ENCODE measurements at regions not wholly inside any gene's neighbourhood (a gene's known extent, or its start where the extent isn't known, plus 50 kb on each side); places are given as distances from the start of the nearest gene placed in this dataset.

DNA sequence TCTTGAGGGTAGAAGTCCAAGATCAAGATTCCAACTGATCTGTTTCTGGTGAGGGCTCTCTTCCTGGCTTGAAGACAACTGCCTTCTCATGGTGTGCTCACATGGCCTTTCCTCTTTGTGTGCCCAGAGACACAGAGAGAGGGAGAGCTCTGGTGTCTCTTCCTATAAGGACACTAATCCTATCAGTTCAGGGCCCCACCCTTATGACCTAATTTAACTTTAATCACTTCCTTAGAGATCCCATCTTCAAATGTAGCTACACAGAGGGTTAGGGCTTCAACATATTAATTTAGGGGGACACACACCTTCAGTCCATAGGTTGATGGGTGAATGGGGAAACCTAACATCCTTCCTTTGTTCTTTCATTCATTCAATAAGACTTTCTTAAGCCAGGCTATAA, 144.6 kb downstream of the MN1 start:
- no peak for DNase-seq (ENCODE audit: low read depth)

- DNase-seq (ENCODE audit: low read depth) = no peak
Observed at GRCh38 chr22:27660306-27660705, 141.2 kb downstream of the MN1 start.

- DNase-seq (ENCODE audit: low read depth) = no peak
Observed at GRCh38 chr22:27662359-27663301, 138.9 kb downstream of the MN1 start.

GRCh38 chr22:27663812-27664211, 137.7 kb downstream of the MN1 start:
- DNase-seq (ENCODE audit: low read depth) = no peak

GRCh38 chr22:27666272-27666997, 135.1 kb downstream of the MN1 start:
- DNase-seq (ENCODE audit: low read depth) = no peak

DNA sequence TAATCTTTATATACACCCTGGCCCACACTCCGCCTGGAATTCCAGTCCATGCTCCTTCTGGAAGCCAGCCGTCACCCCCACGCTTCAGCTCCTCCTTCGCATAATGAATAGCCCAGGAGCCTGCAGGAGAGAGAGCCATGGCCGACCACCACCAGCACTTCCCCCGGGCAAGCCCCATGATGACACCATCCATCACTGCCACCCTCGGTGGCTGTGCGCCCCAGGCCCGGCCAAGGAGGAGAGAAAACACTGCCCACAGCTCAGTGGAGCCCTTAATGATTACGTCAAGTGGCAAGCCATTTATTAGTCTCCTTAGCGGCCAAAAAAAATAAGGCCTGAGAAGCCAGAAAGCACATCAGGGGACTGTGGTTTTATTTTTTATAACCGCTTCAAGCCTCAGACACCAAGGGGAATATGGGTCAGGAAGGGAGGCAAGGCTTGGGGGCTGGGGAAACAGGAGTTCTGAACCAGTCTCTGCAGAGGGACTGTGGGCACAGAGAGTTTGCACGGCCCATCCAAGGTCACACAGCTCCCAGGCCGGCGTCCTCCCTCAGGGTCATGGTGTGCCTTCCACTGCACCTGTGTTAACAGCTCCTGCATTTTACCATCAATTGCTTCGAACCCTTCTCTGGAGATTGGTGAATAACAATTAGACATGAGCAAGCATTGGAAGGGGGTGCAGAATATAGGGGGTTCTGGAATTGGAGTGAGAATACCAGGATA, 134.3 kb downstream of the MN1 start:
- no peak for DNase-seq (ENCODE audit: low read depth)

DNA sequence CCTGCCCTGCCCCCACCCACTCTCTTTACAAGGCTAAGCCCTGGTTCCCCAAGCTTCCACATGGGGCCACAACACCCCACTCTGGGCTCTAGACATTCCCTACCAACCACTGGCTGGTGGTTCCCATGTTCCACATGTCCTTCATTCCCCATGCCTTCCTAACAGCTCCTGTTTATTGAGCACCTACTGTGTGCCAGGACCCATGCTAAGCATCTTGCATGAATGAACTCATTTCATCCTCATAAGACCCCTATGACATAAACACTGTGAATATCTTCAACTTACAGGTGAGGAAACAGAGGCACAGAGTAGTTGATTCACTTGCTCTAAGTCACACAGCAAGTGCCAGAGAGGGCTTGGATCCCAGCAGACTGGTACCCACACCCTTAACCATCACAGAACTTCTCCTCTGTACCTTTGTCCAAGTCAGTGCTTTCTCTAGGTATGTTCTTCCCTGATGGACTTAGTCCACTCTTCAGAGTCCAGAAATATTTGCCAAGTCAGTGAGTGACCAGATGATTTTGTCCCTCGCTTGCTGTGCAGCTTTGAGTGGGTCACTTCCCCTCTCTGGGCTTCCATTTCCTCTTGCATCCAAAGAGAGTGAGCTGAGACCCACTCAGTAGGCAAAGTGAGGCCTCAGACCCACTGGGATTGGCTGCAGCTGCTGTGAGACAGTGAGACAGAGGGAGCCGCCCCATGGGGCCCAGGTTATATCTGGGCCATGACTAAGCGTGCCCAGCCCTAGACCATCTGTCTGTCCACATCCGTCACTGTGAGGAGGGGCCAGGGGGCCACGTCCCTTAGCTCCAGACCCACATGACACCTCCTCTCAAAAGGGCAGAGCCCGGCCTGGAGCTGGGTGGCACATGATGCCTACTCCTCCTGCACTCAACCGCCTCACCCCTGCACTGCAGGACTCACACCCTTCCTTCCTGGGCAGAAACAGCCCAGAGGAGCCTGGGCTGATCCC, 132.4 kb downstream of the MN1 start:
- no peak for DNase-seq (ENCODE audit: low read depth)

GRCh38 chr22:27669798-27670599, 131.6 kb downstream of the MN1 start:
- DNase-seq (ENCODE audit: low read depth) = no peak

DNA sequence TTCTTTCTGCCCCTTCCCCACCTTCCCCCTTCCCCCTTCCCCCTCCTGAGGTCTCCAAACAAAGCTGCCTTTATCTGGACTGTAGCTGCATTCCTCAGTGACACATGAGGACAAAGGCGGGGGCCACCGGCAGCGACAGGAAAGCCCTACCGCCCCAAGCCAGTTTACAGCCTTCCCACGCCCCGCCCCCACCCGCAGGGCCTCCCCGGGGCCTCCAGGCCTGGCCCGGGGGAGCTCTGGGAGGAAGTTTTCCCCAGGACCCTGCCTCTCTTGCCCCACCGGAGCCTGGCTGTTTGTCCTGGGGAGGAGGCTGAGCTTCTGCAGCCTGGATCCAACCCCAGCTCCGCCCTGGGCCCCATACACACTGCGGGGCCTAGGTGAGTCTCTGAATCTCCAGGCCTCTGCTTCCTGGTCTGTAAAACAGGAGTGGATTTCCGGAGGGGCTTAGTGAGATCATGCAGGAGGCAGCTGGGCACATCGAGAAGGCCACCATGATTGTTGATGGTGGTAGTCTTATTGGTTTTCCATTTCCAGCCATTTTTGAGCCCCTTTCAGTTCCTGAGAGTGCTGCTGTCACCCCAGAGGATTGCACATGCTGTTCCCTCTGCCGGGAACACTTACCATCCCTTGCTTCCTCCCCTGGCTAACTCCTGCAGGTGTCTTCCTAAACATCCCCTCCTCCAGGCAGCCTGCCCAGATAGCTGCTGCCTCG, 130.7 kb downstream of the MN1 start:
- no peak for DNase-seq (ENCODE audit: low read depth)

- DNase-seq (ENCODE audit: low read depth) = no peak
Observed at GRCh38 chr22:27671413-27671935, 130.1 kb downstream of the MN1 start.

- DNase-seq (ENCODE audit: low read depth) = no peak
Observed at GRCh38 chr22:27672721-27673418, 128.7 kb downstream of the MN1 start.

DNA sequence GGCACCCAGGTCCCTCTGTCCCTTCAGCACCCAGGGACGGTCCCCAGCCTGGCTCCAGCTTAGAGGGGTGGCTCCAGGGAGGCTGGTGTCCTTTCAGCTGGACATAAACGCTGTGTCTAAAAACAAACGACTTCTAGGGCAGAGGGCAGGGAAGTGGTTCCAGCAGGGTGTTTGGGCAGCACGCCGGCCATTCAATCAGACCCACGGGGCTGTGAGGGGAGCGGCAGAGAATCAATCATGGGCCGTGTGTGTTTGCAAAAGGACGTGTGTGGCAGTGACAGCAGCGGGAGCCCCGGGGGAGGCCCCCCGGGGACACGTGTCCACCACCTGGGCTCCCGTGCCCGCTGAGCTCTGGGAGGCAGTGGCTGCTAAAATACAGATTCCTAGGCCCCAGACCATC, 127.7 kb downstream of the MN1 start:
- DNase-seq (ENCODE audit: low read depth) = no peak

DNA sequence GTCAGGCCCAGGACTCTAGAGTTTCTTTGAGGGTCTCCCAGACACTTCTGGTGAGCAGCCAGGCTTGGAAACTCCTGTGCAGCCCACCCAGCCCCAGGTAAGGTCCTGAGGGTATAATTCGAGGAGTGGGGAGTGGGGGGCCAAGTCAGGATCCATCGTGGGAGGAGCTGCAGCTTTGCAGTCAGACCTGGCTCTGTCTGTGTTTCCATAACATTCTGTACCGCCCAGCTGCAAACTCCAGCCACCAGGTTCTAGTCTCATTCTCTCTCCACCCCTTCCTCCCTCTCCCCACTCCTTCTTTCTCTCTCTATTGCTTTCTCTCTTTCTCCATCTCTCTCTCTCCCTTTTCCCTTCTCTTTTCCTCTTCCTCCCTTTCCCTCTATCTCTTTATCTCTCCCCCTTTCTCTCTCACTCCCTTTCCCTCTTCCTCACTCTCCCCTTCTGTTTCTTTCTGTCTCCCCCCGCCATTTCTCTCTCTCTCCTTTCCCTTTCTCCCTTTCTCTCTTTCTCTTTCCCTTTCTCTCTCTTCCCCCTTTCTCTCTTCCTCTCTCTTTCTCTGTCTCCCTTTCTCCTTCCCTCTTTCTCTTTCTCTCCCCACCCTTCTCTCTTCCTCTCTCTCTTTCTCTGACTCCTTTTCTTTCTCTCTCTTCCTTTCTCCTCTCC, 127.2 kb downstream of the MN1 start:
- DNase-seq (ENCODE audit: low read depth) = no peak

DNA sequence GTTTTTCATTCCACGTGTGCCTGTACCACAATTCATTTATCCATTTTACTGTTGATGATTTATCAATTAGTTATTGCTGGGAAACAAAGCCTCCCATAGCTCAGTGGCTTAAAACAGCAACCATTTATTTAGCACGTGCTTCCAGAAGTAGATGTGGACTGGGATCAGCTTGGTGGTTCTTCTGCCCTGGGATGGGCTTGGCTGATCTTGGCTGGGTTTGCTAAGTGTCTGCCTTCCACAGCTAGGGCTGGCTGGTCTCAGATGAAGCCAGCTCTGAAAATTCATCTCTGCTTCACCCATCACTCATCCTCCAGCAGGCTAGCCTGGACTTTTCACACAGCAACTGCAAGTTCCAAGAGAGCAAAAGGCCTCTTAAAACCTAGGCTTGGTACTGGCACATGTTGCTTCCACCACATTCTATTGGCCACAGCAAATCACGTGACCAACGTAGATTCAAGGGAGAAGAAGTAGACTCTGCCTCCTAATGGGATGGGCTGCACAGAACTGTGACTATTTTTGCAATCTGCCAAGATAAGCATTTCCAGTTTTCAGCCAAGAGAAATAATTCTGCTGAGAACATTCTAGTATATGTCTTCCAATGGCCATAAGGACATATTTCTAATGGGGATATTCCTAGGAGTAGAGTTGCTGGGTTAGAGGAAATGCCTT, 124.9 kb downstream of the MN1 start:
- DNase-seq (ENCODE audit: low read depth) = no peak

DNA sequence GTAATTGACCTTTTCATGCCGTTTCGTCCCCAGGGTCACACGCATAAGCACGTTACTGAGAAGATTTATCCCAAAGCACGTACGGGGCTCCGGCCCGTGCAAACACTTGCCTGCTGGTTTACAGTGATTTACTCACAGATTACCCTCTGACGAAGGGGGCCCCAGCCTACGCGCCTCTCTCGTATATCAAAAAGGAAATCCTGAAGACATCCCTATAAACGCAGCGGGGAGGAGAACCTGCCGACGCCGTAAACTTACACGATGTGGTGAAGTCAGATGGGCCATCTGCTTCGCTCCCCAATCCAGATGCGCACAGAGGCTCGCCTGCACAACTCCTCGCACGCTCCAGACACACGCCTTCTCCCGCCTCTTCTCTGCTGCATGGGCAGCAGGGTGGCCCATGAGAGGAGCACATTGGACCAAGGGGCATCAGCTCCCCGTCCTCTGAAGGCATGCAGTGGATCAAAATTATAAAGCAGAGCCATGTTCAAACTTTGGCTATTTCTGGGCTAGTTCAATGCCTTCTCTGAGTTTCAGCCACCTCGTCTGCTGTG, 123.6 kb downstream of the MN1 start:
- no peak for DNase-seq (ENCODE audit: low read depth)

- DNase-seq (ENCODE audit: low read depth) = no peak
Observed at GRCh38 chr22:27679176-27679575, 122.4 kb downstream of the MN1 start.

Data from forelimb muscle (tissue), 1 donor.